ACC112 (cell line): ENCODE measurements at regions not wholly inside any gene's neighbourhood (a gene's known extent, or its start where the extent isn't known, plus 50 kb on each side); places are given as distances from the start of the nearest gene placed in this dataset.
"Not testable (repeated sequence)": the region's sequence is repeated elsewhere in the genome, so short reads cannot be mapped to it uniquely, and the experiment has no call there.

Experiments
- H2AFZ ChIP-seq: fragments of 200-600 bp; sonication (generic); one replicate; pipeline ENCODE4 v1.6.0; 2017; ENCODE audit warnings: antibody characterized with exemption, low read length; ENCODE audit not compliant: unreplicated experiment
- H3K27ac ChIP-seq: fragments of 200-600 bp; sonication (generic); 2 replicates; pipeline ENCODE4 v1.5.1; 2014; ENCODE audit warnings: low read depth, mild to moderate bottlenecking, antibody characterized with exemption, low read length, moderate library complexity
- H3K27me3 ChIP-seq: fragments of 200-600 bp; sonication (generic); 2 replicates; pipeline ENCODE4 v1.6.1; 2014; ENCODE audit warnings: mild to moderate bottlenecking, antibody characterized with exemption, low read length, moderate library complexity, mixed read lengths; ENCODE audit not compliant: insufficient read depth
- H3K36me3 ChIP-seq: fragments of 200-600 bp; sonication (generic); 2 replicates; pipeline ENCODE4 v1.6.1; 2016; ENCODE audit warnings: mild to moderate bottlenecking, antibody characterized with exemption, low read length, moderate library complexity, mixed read lengths; ENCODE audit not compliant: insufficient read depth
- H3K4me1 ChIP-seq: fragments of 200-600 bp; sonication (generic); one replicate; pipeline ENCODE4 v1.6.1; 2016; ENCODE audit warnings: low read length, mixed read lengths; ENCODE audit not compliant: insufficient read depth, unreplicated experiment, control insufficient read depth
- H3K4me3 ChIP-seq: fragments of 200-600 bp; sonication (generic); 2 replicates; pipeline ENCODE4 v1.5.1; 2014; ENCODE audit warnings: mild to moderate bottlenecking, low read depth, low read length
- H3K79me2 ChIP-seq: fragments of 200-600 bp; sonication (generic); one replicate; pipeline ENCODE4 v1.6.0; 2016; ENCODE audit warnings: low read length; ENCODE audit not compliant: control insufficient read depth, unreplicated experiment, insufficient read depth

GRCh38 chr2:8441371-8441770 lies 240.5 kb upstream of the ID2 start:
- Histone ChIP-seq H3K4me3 (no peak overlapping the region), H3K4me1 (no peaks in the 10 kb centered on the region), H2AFZ (no peak overlapping the region)

GRCh38 chr2:8441986-8442385 lies 239.9 kb upstream of the ID2 start:
- Histone ChIP-seq H3K4me1 (peaks cover 5% of the 10 kb centered on the region), H3K27me3 (no peaks in the 10 kb centered on the region), H3K4me3 (no peak overlapping the region), H2AFZ (no peak overlapping the region), H3K79me2 (no peaks in the 10 kb centered on the region), H3K36me3 (no peaks in the 10 kb centered on the region), H3K27ac (no peak overlapping the region)

More at GRCh38 chr2:8441371-8441770, 240.5 kb upstream of the ID2 start:
- Histone ChIP-seq H3K79me2 (no peaks in the 10 kb centered on the region), H3K27ac (no peak overlapping the region), H3K27me3 (no peaks in the 10 kb centered on the region), H3K36me3 (no peaks in the 10 kb centered on the region)

- Histone ChIP-seq H3K79me2 (no peaks in the 10 kb centered on the region), H3K27ac (no peak overlapping the region), H3K4me1 (peaks cover 15% of the 10 kb centered on the region), H3K27me3 (no peaks in the 10 kb centered on the region), H3K4me3 (no peak overlapping the region), H3K36me3 (no peaks in the 10 kb centered on the region), H2AFZ (no peak overlapping the region)
These were observed 238.9 kb upstream of the ID2 start for GRCh38 chr2:8442833-8443486.

- H2AFZ ChIP-seq: no peak overlapping the region
- H3K4me1 ChIP-seq: peaks cover 17% of the 10 kb centered on the region
These were observed 236.3 kb upstream of the ID2 start for GRCh38 chr2:8445580-8445979.

GRCh38 chr2:8446751-8447150 lies 235.1 kb upstream of the ID2 start:
- H3K36me3 ChIP-seq, H3K27ac ChIP-seq, H3K4me3 ChIP-seq, H2AFZ ChIP-seq, H3K79me2 ChIP-seq, H3K27me3 ChIP-seq: not testable (repeated sequence)
- H3K4me1 ChIP-seq: peaks cover 17% of the 10 kb centered on the region

More at GRCh38 chr2:8445580-8445979, 236.3 kb upstream of the ID2 start:
- H3K79me2 ChIP-seq: no peaks in the 10 kb centered on the region
- no peak overlapping the region for H3K4me3 ChIP-seq
- no peak overlapping the region for H3K27ac ChIP-seq
- H3K36me3 ChIP-seq: no peaks in the 10 kb centered on the region
- H3K27me3 ChIP-seq: no peaks in the 10 kb centered on the region

- H3K79me2 ChIP-seq: no peaks in the 10 kb centered on the region
- no peak overlapping the region for H2AFZ ChIP-seq
- no peaks in the 10 kb centered on the region for H3K36me3 ChIP-seq
- no peak overlapping the region for H3K27ac ChIP-seq
- H3K27me3 ChIP-seq: peaks cover 2% of the 10 kb centered on the region; the same call in 1 of the 2 replicates
- H3K4me1 ChIP-seq: peaks cover 17% of the 10 kb centered on the region
- no peak overlapping the region for H3K4me3 ChIP-seq
These were observed 234.1 kb upstream of the ID2 start for GRCh38 chr2:8447610-8448221.

- Histone ChIP-seq H3K27me3 (peaks cover 8% of the 10 kb centered on the region; the same call in 1 of the 2 replicates), H2AFZ (no peak overlapping the region), H3K4me3 (no peak overlapping the region), H3K36me3 (no peaks in the 10 kb centered on the region), H3K79me2 (no peaks in the 10 kb centered on the region), H3K4me1 (peaks cover 17% of the 10 kb centered on the region), H3K27ac (no peak overlapping the region)
These were observed 232.9 kb upstream of the ID2 start for GRCh38 chr2:8448824-8449556.

GRCh38 chr2:8451273-8451672 lies 230.6 kb upstream of the ID2 start:
- Histone ChIP-seq H3K36me3 (no peaks in the 10 kb centered on the region), H3K27me3 (peaks cover 8% of the 10 kb centered on the region; the same call in 1 of the 2 replicates), H3K4me3 (no peak overlapping the region), H3K4me1 (peaks cover 17% of the 10 kb centered on the region), H3K79me2 (no peaks in the 10 kb centered on the region), H2AFZ (no peak overlapping the region), H3K27ac (no peak overlapping the region)

- peaks cover 14% of the 10 kb centered on the region for H3K27me3 ChIP-seq
- no peaks in the 10 kb centered on the region for H3K79me2 ChIP-seq
- H3K4me1 ChIP-seq: peaks cover 9% of the 10 kb centered on the region
- H3K4me3 ChIP-seq: no peak overlapping the region
- H3K27ac ChIP-seq: no peak overlapping the region
- no peaks in the 10 kb centered on the region for H3K36me3 ChIP-seq
- no peak overlapping the region for H2AFZ ChIP-seq
These were observed 229.6 kb upstream of the ID2 start for GRCh38 chr2:8452296-8452695.

GRCh38 chr2:8452979-8453903 lies 228.6 kb upstream of the ID2 start:
- H2AFZ ChIP-seq: no peak overlapping the region
- no peaks in the 10 kb centered on the region for H3K79me2 ChIP-seq
- no peak overlapping the region for H3K4me3 ChIP-seq
- no peaks in the 10 kb centered on the region for H3K4me1 ChIP-seq
- no peaks in the 10 kb centered on the region for H3K36me3 ChIP-seq
- H3K27me3 ChIP-seq: peaks cover 20% of the 10 kb centered on the region
- H3K27ac ChIP-seq: no peak overlapping the region
